HEK293 (cell line): ENCODE measurements at regions not wholly inside any gene's neighbourhood (a gene's known extent, or its start where the extent isn't known, plus 50 kb on each side); places are given as distances from the start of the nearest gene placed in this dataset.
A peak's percentile ranks its signal among the peaks of the same experiment; 100 is the strongest.

Experiments used
- CTCF ChIA-PET: fragments of 350-600 bp; formaldehyde crosslinking; extraction: SDS; loops from one replicate; lab custom pipeline; 2021; ENCODE audit warnings: antibody characterized with exemption; lab: Yijun Ruan, JAX
- POLR2A ChIA-PET: fragments of 300-600 bp; formaldehyde crosslinking; extraction: SDS; loops from one replicate; lab custom pipeline; 2020; ENCODE audit warnings: antibody characterized with exemption, inconsistent platforms; lab: Yijun Ruan, JAX
- H3K27ac ChIP-seq: fragments of 200-500 bp; sonication (Bioruptor generic); 2 replicates; pipeline ENCODE4 v1.5.1; 2014; ENCODE audit warnings: low read depth, low read length, control low read depth, inconsistent platforms; ENCODE audit errors: extremely low read depth
- H3K36me3 ChIP-seq, 2 experiments: fragments of 200-500 bp in 1 of 2; sonication (Bioruptor generic) in 1 of 2; 1 replicate in 1 of 2; 2 replicates in 1 of 2; pipeline ENCODE4 v1.5.1; 2014 to 2017; ENCODE audit warnings: inconsistent platforms in 2 of 2, low read length in 2 of 2; ENCODE audit not compliant: control insufficient read depth in 2 of 2, insufficient read depth in 1 of 2
- H3K4me1 ChIP-seq: fragments of 200-500 bp; sonication (Bioruptor generic); 2 replicates; pipeline ENCODE4 v1.5.1; 2014; ENCODE audit warnings: mild to moderate bottlenecking, low read length, inconsistent platforms; ENCODE audit not compliant: control insufficient read depth, insufficient read depth
- H3K4me3 ChIP-seq: 2 replicates; pipeline ENCODE4 v1.5.1; 2011; ENCODE audit warnings: low read depth, mild to moderate bottlenecking, control low read depth, low read length, moderate library complexity
- H3K9me3 ChIP-seq: fragments of 200-500 bp; sonication (Bioruptor generic); 2 replicates; pipeline ENCODE4 v1.5.1; 2014; ENCODE audit warnings: low read depth, low read length, inconsistent platforms; ENCODE audit not compliant: control insufficient read depth, insufficient read depth
- FEZF1 ChIP-seq: fragments of 450-650 bp; formaldehyde crosslinking; IDR thresholded peaks from 2 replicates; pipeline ENCODE4 v1.5.1; 2016; ENCODE audit warnings: missing biosample characterization, missing genetic modification characterization
- GFI1B ChIP-seq: fragments of 450-650 bp; formaldehyde crosslinking; IDR thresholded peaks from 2 replicates; pipeline ENCODE4 v1.5.1; 2016; ENCODE audit warnings: missing biosample characterization, missing genetic modification characterization
- HOXA7 ChIP-seq: sonication (generic); formaldehyde crosslinking; IDR thresholded peaks from 2 replicates; pipeline ENCODE4 v1.8.1; 2022; ENCODE audit warnings: missing genetic modification reagents, borderline replicate concordance
- MEIS1 ChIP-seq: sonication (generic); formaldehyde crosslinking; IDR thresholded peaks from 2 replicates; pipeline ENCODE4 v1.8.1; 2022; ENCODE audit warnings: missing genetic modification reagents, mild to moderate bottlenecking, borderline replicate concordance
- RBAK ChIP-seq: fragments of 450-650 bp; formaldehyde crosslinking; IDR thresholded peaks from 2 replicates; pipeline ENCODE4 v1.5.1; 2016; ENCODE audit warnings: missing biosample characterization, missing genetic modification characterization
- TCF7L2 ChIP-seq: IDR thresholded peaks from 2 replicates; pipeline ENCODE4 v1.6.1; 2011; ENCODE audit warnings: low read depth, mild to moderate bottlenecking, inconsistent platforms, low read length, moderate library complexity, borderline replicate concordance
- TRIM28 ChIP-seq: IDR thresholded peaks from 2 replicates; pipeline ENCODE4 v1.6.1; 2011; ENCODE audit warnings: low read length, control low read depth, borderline replicate concordance
- WT1 ChIP-seq: fragments of 450-650 bp; formaldehyde crosslinking; IDR thresholded peaks from 2 replicates; pipeline ENCODE4 v1.5.1; 2016; ENCODE audit warnings: missing biosample characterization, missing genetic modification characterization
- ZFHX2 ChIP-seq: fragments of 450-650 bp; formaldehyde crosslinking; conservative IDR thresholded peaks from 2 replicates; pipeline ENCODE4 v1.5.1; 2016; ENCODE audit warnings: missing biosample characterization, missing genetic modification characterization
- ZNF121 ChIP-seq: fragments of 450-650 bp; formaldehyde crosslinking; IDR thresholded peaks from 2 replicates; pipeline ENCODE4 v1.5.1; 2016; ENCODE audit warnings: missing biosample characterization, missing genetic modification characterization
- ZNF169 ChIP-seq: fragments of 450-650 bp; formaldehyde crosslinking; IDR thresholded peaks from 2 replicates; pipeline ENCODE4 v1.5.1; 2016; ENCODE audit warnings: missing biosample characterization, missing genetic modification characterization
- ZNF174 ChIP-seq: fragments of 450-650 bp; formaldehyde crosslinking; IDR thresholded peaks from 2 replicates; pipeline ENCODE4 v1.5.0; 2017; ENCODE audit warnings: missing biosample characterization, mild to moderate bottlenecking, missing genetic modification characterization
- ZNF175 ChIP-seq: fragments of 450-650 bp; formaldehyde crosslinking; IDR thresholded peaks from 2 replicates; pipeline ENCODE4 v1.5.1; 2016; ENCODE audit warnings: missing biosample characterization, missing genetic modification characterization
- ZNF248 ChIP-seq: fragments of 450-650 bp; formaldehyde crosslinking; IDR thresholded peaks from 2 replicates; pipeline ENCODE4 v1.5.1; 2017; ENCODE audit warnings: missing biosample characterization, missing genetic modification characterization
- ZNF266 ChIP-seq: fragments of 450-650 bp; formaldehyde crosslinking; IDR thresholded peaks from 2 replicates; pipeline ENCODE4 v1.5.1; 2016; ENCODE audit warnings: missing biosample characterization, missing genetic modification characterization, low read depth
- ZNF292 ChIP-seq: fragments of 450-650 bp; formaldehyde crosslinking; IDR thresholded peaks from 2 replicates; pipeline ENCODE4 v1.5.1; 2016; ENCODE audit warnings: low read depth, missing biosample characterization, missing genetic modification characterization, borderline replicate concordance
- ZNF302 ChIP-seq: fragments of 450-650 bp; formaldehyde crosslinking; IDR thresholded peaks from 2 replicates; pipeline ENCODE4 v1.5.1; 2016; ENCODE audit warnings: missing biosample characterization, missing genetic modification characterization, low read depth
- ZNF341 ChIP-seq: fragments of 450-650 bp; formaldehyde crosslinking; IDR thresholded peaks from 2 replicates; pipeline ENCODE4; 2016; ENCODE audit warnings: low read depth, missing biosample characterization, missing genetic modification characterization
- ZNF416 ChIP-seq: fragments of 450-650 bp; formaldehyde crosslinking; IDR thresholded peaks from 2 replicates; pipeline ENCODE4 v1.5.1; 2016; ENCODE audit warnings: missing biosample characterization, missing genetic modification characterization
- ZNF544 ChIP-seq: fragments of 450-650 bp; formaldehyde crosslinking; IDR thresholded peaks from 2 replicates; pipeline ENCODE4 v1.5.0; 2017; ENCODE audit warnings: missing biosample characterization, missing genetic modification characterization
- ZNF600 ChIP-seq: fragments of 450-650 bp; formaldehyde crosslinking; IDR thresholded peaks from 2 replicates; pipeline ENCODE4 v1.5.1; 2016; ENCODE audit warnings: missing biosample characterization, missing genetic modification characterization
- ZNF621 ChIP-seq: fragments of 450-650 bp; formaldehyde crosslinking; IDR thresholded peaks from 2 replicates; pipeline ENCODE4 v1.5.1; 2017; ENCODE audit warnings: missing biosample characterization, missing genetic modification characterization
- ZNF626 ChIP-seq: fragments of 450-650 bp; sonication (Bioruptor Pico); formaldehyde crosslinking; IDR thresholded peaks from 2 replicates; pipeline ENCODE4 v1.5.1; 2018; ENCODE audit warnings: missing biosample characterization, missing genetic modification characterization, inconsistent platforms
- ZNF658 ChIP-seq: fragments of 450-650 bp; formaldehyde crosslinking; IDR thresholded peaks from 2 replicates; pipeline ENCODE4; 2016; ENCODE audit warnings: missing biosample characterization, missing genetic modification characterization
- ZNF791 ChIP-seq: fragments of 450-650 bp; formaldehyde crosslinking; IDR thresholded peaks from 2 replicates; pipeline ENCODE4 v1.5.1; 2016; ENCODE audit warnings: missing biosample characterization, missing genetic modification characterization
- ZSCAN23 ChIP-seq: fragments of 450-650 bp; formaldehyde crosslinking; IDR thresholded peaks from 2 replicates; pipeline ENCODE4 v1.5.1; 2016; ENCODE audit warnings: missing biosample characterization, missing genetic modification characterization
- ZSCAN30 ChIP-seq: fragments of 450-650 bp; IDR thresholded peaks from 2 replicates; pipeline ENCODE4 v1.5.1; 2018; ENCODE audit warnings: missing biosample characterization, mild to moderate bottlenecking, missing genetic modification characterization, moderate library complexity
- ZSCAN4 ChIP-seq: fragments of 450-650 bp; formaldehyde crosslinking; IDR thresholded peaks from 2 replicates; pipeline ENCODE4 v1.5.1; 2017; ENCODE audit warnings: missing biosample characterization, missing genetic modification characterization
- TF ChIP-seq, protein P1 (sequence below): fragments of 450-650 bp; formaldehyde crosslinking; IDR thresholded peaks from 2 replicates; pipeline ENCODE4 v1.5.1; 2016; ENCODE audit warnings: missing biosample characterization, missing genetic modification characterization, borderline replicate concordance
- TF ChIP-seq, protein P2 (sequence below): fragments of 450-650 bp; formaldehyde crosslinking; IDR thresholded peaks from 2 replicates; pipeline ENCODE4 v1.5.1; 2016; ENCODE audit warnings: missing biosample characterization, missing genetic modification characterization
- TF ChIP-seq, protein P3 (sequence below): fragments of 450-650 bp; formaldehyde crosslinking; IDR thresholded peaks from 2 replicates; pipeline ENCODE4 v1.5.1; 2016; ENCODE audit warnings: missing biosample characterization, missing genetic modification characterization

DNA sequence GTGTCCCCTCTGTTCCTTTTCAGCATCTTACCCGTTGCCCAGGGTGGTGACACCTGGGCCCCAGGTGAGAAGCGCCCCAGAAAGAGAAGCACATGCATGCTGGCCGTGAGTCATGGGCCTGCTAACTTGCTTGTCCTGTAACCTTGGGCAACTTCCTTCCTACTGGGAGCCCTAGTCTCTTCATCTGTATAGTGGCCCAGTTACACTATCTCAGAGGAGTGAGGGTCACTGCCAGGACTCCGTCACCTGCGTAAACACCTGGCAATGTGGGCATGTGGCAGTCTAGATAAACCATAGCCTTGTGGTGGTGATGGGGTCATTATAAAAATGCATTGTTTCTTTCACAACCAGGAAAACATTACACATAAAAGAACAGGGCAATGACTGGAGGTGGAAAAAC, 125.2 kb downstream of the SLC25A47 start (continued):
- TF ChIP-seq GFI1B (tag by site-specific recombination) (no peak), ZNF121 (tag by site-specific recombination) (no peak), ZNF248 (tag by site-specific recombination) (no peak), ZSCAN23 (tag by site-specific recombination) (no peak), ZNF544 (tag by site-specific recombination) (no peak), ZSCAN4 (tag by site-specific recombination) (no peak), ZNF169 (tag by site-specific recombination) (no peak), RBAK (tag by site-specific recombination) (no peak), ZSCAN30 (tag by site-specific recombination) (no peak), ZNF266 (no peak)
- TF ChIP-seq, protein P1, sequence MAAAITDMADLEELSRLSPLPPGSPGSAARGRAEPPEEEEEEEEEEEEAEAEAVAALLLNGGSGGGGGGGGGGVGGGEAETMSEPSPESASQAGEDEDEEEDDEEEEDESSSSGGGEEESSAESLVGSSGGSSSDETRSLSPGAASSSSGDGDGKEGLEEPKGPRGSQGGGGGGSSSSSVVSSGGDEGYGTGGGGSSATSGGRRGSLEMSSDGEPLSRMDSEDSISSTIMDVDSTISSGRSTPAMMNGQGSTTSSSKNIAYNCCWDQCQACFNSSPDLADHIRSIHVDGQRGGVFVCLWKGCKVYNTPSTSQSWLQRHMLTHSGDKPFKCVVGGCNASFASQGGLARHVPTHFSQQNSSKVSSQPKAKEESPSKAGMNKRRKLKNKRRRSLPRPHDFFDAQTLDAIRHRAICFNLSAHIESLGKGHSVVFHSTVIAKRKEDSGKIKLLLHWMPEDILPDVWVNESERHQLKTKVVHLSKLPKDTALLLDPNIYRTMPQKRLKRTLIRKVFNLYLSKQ = no peak

DNA sequence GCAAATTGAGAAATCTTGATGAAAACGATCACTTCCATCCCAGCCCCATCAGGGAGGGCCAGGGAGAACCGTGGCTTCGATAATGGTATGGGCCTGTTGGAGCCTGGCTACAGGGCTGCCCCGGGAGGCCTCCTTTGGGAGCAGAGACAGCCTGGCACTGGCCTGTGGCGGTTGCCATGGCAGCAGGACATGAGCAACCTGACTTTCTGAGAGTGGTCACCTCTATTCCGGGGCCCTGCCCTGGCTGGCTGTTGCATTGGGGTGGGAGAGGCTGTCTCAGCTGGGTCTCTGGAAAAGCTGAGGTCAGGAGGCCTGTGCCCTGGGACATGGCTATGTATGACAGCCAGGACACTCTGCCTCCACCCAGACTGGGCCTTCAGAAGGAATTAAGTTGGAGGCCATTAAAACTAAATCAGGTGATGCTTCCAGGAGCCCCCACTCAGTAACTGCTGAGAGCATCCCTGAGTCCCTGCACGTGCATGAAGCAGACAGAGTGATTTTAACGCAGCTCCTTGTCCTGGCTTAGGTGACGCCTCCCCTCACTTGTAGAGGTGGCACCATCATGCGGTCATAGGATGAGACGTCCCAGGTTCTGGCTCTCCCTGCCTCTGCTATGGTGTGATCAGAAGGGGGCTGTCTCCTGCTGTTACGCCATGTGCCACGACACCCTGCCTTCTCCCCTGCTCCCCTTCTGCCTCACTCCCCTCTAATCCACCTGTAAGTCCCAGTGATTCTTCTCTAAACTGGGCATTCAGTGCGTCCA, 126.3 kb downstream of the SLC25A47 start:
- H3K27ac ChIP-seq = no peak overlapping the region
- TF ChIP-seq, protein P2, sequence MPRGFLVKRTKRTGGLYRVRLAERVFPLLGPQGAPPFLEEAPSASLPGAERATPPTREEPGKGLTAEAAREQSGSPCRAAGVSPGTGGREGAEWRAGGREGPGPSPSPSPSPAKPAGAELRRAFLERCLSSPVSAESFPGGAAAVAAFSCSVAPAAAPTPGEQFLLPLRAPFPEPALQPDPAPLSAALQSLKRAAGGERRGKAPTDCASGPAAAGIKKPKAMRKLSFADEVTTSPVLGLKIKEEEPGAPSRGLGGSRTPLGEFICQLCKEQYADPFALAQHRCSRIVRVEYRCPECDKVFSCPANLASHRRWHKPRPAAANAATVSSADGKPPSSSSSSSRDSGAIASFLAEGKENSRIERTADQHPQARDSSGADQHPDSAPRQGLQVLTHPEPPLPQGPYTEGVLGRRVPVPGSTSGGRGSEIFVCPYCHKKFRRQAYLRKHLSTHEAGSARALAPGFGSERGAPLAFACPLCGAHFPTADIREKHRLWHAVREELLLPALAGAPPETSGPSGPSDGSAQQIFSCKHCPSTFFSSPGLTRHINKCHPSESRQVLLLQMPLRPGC (tag by site-specific recombination) = no peak
- peak; percentile 11; the same call in 1 of the 2 replicates for TF ChIP-seq ZNF341
- TF ChIP-seq MEIS1 (CRISPR knock-in tag) = no peak
- no peak for TF ChIP-seq ZNF658
- TF ChIP-seq TRIM28 = no peak
- TF ChIP-seq, protein P3, sequence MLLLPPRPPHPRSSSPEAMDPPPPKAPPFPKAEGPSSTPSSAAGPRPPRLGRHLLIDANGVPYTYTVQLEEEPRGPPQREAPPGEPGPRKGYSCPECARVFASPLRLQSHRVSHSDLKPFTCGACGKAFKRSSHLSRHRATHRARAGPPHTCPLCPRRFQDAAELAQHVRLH (tag by site-specific recombination) = no peak
- peak; percentile 19; the same call in 1 of the 2 replicates for TF ChIP-seq ZNF600 (tag by site-specific recombination)
- no peak for TF ChIP-seq ZNF174 (tag by site-specific recombination)
- TF ChIP-seq ZFHX2 = no peak
- H3K36me3 ChIP-seq = no peaks in the 10 kb centered on the region
- H3K4me3 ChIP-seq = no peak overlapping the region
- ChIA-PET POLR2A (no interaction called here), CTCF (no interaction called here)
- peaks cover 2% of the 10 kb centered on the region for H3K4me1 ChIP-seq
- no peaks in the 10 kb centered on the region for H3K9me3 ChIP-seq

- ChIA-PET POLR2A (no interaction called here), CTCF (no interaction called here)
- TF ChIP-seq ZNF416 (tag by site-specific recombination) = no peak
- TF ChIP-seq ZNF175 = no peak
- TF ChIP-seq WT1 = no peak
- TF ChIP-seq ZNF791 = no peak
- TF ChIP-seq ZNF292 (tag by site-specific recombination) = no peak
- no peak for TF ChIP-seq FEZF1 (tag by site-specific recombination)
- TF ChIP-seq ZNF302 (tag by site-specific recombination) = no peak
- TF ChIP-seq TCF7L2 = no peak
- no peak for TF ChIP-seq HOXA7 (CRISPR knock-in tag)
- no peak for TF ChIP-seq ZNF626 (tag by site-specific recombination)
- TF ChIP-seq ZNF621 (tag by site-specific recombination) = no peak
- Histone ChIP-seq H3K36me3 (no peaks in the 10 kb centered on the region), H3K4me3 (no peak overlapping the region), H3K9me3 (no peaks in the 10 kb centered on the region), H3K27ac (no peak overlapping the region), H3K4me1 (peaks cover 4% of the 10 kb centered on the region)
These were observed 126.9 kb downstream of the SLC25A47 start for GRCh38 chr14:100450049-100450448.
